Heart left ventricle (tissue), 13 donors: ENCODE measurements at regions not wholly inside any gene's neighbourhood (a gene's known extent, or its start where the extent isn't known, plus 50 kb on each side); places are given as distances from the start of the nearest gene placed in this dataset.

Experiments
- CTCF ChIP-seq, 12 donors: fragments of 200-600 bp; sonication (generic) in 4 of 12; IDR thresholded peaks; one replicate each; pipeline versions ENCODE4 v1.5.0 to v1.8.0; 2018 to 2022; ENCODE audit warnings: antibody characterized with exemption in 12 of 12, mild to moderate bottlenecking in 5 of 12
- POLR2A ChIP-seq, 2 donors: fragments of 450-650 bp; IDR thresholded peaks; one replicate each; pipeline ENCODE4 v1.6.1; 2017; ENCODE audit warnings: antibody characterized with exemption in 2 of 2, mild to moderate bottlenecking in 2 of 2, moderate library complexity in 2 of 2
- donor health status: ischemic (EF 13 %, LVEDD 7.1; RV severe dilation, severe dysfunction).
- donor health status: DM: no; HTN: yes; CAD: no.
- donor health status: DM: no; HTN: no; CAD: no.
- donor health status: ischemic (EF 25% LVEDD 6.9; RV normal size, moderate dysfunction).
- donor health status: ischemic (EF 25% LVEDD 5.7; RV mildly dilated, moderate dysfunction).
- donor health status: ischemic (EF 35%, LVEDD 5.7; RV mildly dilated, moderate dysfunction).
- donor health status: nonischemic (EF 11% LVEDD 7.7; RV severe dilation, severe dysfunction).
- donor health status: DM: yes; HTN: yes; CAD: no.
- donor health status: PGD.
- donor health status: ischemic (EF 29% LVEDD 5.4; RV normal size, mild dysfunction).
- donor health status: nonischemic (EF 23%, LVEDD 6.1; RV moderate dilation, normal function).

- TF ChIP-seq CTCF (IDR thresholded peaks at IDR 0.05), result no peak
- TF ChIP-seq POLR2A (IDR thresholded peaks at IDR 0.05), result no peak
Measured at GRCh38 chrX:1836683-1837082, 221.8 kb downstream of the ASMT start.
